ENCODE measurements at regions not wholly inside any gene's neighbourhood (a gene's known extent, or its start where the extent isn't known, plus 50 kb on each side); places are given as distances from the start of the nearest gene placed in this dataset.

DNA sequence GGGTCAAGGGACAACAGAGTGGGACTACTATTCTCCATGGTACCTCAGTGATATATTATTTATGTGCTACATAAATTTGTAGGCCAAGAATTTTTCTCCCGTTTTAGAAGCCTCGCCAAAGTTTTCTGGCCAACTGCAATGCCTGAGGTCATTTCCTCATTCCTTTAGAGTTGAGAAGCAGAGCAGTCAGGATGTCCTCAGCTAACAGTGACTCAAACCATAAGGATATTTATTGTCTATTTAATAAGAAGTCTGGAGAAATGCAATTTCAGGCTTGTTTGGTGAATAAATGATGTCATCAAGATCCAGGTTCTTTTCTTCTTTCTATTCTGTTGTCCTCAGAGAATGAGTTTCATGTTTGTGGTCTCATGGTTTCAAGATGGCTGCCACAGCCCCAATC lies 91.0 kb downstream of the ADCYAP1 start:
- Histone ChIP-seq H3K27me3 (ENCODE audit: insufficient read depth) (no peaks in the 10 kb centered on the region), H4K20me1 (ENCODE audit: insufficient read depth) (no peaks in the 10 kb centered on the region), H3K79me2 (ENCODE audit: insufficient read depth) (no peaks in the 10 kb centered on the region), H3K27ac (ENCODE audit: low read depth in 2 of 2, low read length in 1 of 2) (no peak overlapping the region), H2AFZ (ENCODE audit: low read depth) (no peak overlapping the region), H3K9me3 (no peaks in the 10 kb centered on the region), H3K4me2 (no peak overlapping the region), H3K4me1 (ENCODE audit: control insufficient read depth in 1 of 2, insufficient read depth in 2 of 2, low read depth in 1 of 2, low read length in 1 of 2) (no peaks in the 10 kb centered on the region), H3F3A (replicated peaks; ENCODE audit: insufficient read depth) (peaks cover 3% of the 10 kb centered on the region), H3K9me2 (no peaks in the 10 kb centered on the region), H3K9ac (no peak overlapping the region), H3K4me3 (ENCODE audit: low read depth in 2 of 2, low read length in 1 of 2) (no peak overlapping the region), H3K36me3 (replicated peaks in 1 of 2; ENCODE audit: control insufficient read depth in 1 of 2, insufficient read depth in 2 of 2, low read length in 1 of 2) (no peaks in the 10 kb centered on the region)
- CTCF ChIA-PET: no interaction called here
- no peak for TF ChIP-seq MEF2A (IDR thresholded peaks at IDR 0.05; ENCODE audit: borderline replicate concordance, low read depth)
- TF ChIP-seq, protein P1, sequence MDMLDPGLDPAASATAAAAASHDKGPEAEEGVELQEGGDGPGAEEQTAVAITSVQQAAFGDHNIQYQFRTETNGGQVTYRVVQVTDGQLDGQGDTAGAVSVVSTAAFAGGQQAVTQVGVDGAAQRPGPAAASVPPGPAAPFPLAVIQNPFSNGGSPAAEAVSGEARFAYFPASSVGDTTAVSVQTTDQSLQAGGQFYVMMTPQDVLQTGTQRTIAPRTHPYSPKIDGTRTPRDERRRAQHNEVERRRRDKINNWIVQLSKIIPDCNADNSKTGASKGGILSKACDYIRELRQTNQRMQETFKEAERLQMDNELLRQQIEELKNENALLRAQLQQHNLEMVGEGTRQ (IDR thresholded peaks at IDR 0.05; ENCODE audit: borderline replicate concordance, low read depth, low read length): no peak
- no peak for TF ChIP-seq RCOR1 (IDR thresholded peaks at IDR 0.05; ENCODE audit: low read length)
- TF ChIP-seq JUND (IDR thresholded peaks at IDR 0.05): no peak
- TF ChIP-seq, protein P2, sequence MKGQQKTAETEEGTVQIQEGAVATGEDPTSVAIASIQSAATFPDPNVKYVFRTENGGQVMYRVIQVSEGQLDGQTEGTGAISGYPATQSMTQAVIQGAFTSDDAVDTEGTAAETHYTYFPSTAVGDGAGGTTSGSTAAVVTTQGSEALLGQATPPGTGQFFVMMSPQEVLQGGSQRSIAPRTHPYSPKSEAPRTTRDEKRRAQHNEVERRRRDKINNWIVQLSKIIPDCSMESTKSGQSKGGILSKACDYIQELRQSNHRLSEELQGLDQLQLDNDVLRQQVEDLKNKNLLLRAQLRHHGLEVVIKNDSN (IDR thresholded peaks at IDR 0.05; ENCODE audit: borderline replicate concordance, low read depth): no peak
- TF ChIP-seq, protein P3, sequence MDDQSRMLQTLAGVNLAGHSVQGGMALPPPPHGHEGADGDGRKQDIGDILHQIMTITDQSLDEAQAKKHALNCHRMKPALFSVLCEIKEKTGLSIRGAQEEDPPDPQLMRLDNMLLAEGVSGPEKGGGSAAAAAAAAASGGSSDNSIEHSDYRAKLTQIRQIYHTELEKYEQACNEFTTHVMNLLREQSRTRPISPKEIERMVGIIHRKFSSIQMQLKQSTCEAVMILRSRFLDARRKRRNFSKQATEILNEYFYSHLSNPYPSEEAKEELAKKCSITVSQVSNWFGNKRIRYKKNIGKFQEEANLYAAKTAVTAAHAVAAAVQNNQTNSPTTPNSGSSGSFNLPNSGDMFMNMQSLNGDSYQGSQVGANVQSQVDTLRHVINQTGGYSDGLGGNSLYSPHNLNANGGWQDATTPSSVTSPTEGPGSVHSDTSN (IDR thresholded peaks at IDR 0.05): no peak
- TF ChIP-seq RAD21 (IDR thresholded peaks at IDR 0.05; ENCODE audit: low read length): no peak
- TF ChIP-seq, protein P4, sequence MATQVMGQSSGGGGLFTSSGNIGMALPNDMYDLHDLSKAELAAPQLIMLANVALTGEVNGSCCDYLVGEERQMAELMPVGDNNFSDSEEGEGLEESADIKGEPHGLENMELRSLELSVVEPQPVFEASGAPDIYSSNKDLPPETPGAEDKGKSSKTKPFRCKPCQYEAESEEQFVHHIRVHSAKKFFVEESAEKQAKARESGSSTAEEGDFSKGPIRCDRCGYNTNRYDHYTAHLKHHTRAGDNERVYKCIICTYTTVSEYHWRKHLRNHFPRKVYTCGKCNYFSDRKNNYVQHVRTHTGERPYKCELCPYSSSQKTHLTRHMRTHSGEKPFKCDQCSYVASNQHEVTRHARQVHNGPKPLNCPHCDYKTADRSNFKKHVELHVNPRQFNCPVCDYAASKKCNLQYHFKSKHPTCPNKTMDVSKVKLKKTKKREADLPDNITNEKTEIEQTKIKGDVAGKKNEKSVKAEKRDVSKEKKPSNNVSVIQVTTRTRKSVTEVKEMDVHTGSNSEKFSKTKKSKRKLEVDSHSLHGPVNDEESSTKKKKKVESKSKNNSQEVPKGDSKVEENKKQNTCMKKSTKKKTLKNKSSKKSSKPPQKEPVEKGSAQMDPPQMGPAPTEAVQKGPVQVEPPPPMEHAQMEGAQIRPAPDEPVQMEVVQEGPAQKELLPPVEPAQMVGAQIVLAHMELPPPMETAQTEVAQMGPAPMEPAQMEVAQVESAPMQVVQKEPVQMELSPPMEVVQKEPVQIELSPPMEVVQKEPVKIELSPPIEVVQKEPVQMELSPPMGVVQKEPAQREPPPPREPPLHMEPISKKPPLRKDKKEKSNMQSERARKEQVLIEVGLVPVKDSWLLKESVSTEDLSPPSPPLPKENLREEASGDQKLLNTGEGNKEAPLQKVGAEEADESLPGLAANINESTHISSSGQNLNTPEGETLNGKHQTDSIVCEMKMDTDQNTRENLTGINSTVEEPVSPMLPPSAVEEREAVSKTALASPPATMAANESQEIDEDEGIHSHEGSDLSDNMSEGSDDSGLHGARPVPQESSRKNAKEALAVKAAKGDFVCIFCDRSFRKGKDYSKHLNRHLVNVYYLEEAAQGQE (IDR thresholded peaks at IDR 0.05; ENCODE audit: low read depth, low read length): no peak
- TF ChIP-seq GABPA (IDR thresholded peaks at IDR 0.05; ENCODE audit: low read depth): no peak
- no peak for TF ChIP-seq TEAD4 (IDR thresholded peaks at IDR 0.05; ENCODE audit: borderline replicate concordance, insufficient read depth)
- TF ChIP-seq, protein P5, sequence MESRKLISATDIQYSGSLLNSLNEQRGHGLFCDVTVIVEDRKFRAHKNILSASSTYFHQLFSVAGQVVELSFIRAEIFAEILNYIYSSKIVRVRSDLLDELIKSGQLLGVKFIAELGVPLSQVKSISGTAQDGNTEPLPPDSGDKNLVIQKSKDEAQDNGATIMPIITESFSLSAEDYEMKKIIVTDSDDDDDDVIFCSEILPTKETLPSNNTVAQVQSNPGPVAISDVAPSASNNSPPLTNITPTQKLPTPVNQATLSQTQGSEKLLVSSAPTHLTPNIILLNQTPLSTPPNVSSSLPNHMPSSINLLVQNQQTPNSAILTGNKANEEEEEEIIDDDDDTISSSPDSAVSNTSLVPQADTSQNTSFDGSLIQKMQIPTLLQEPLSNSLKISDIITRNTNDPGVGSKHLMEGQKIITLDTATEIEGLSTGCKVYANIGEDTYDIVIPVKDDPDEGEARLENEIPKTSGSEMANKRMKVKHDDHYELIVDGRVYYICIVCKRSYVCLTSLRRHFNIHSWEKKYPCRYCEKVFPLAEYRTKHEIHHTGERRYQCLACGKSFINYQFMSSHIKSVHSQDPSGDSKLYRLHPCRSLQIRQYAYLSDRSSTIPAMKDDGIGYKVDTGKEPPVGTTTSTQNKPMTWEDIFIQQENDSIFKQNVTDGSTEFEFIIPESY (IDR thresholded peaks at IDR 0.05; ENCODE audit: borderline replicate concordance, low read depth): no peak
- no peak for TF ChIP-seq MXI1 (IDR thresholded peaks at IDR 0.05; ENCODE audit: low read depth, low read length)
- TF ChIP-seq POLR2AphosphoS5 (IDR thresholded peaks at IDR 0.05; ENCODE audit: low read depth, low read length): no peak
- TF ChIP-seq, protein P6, sequence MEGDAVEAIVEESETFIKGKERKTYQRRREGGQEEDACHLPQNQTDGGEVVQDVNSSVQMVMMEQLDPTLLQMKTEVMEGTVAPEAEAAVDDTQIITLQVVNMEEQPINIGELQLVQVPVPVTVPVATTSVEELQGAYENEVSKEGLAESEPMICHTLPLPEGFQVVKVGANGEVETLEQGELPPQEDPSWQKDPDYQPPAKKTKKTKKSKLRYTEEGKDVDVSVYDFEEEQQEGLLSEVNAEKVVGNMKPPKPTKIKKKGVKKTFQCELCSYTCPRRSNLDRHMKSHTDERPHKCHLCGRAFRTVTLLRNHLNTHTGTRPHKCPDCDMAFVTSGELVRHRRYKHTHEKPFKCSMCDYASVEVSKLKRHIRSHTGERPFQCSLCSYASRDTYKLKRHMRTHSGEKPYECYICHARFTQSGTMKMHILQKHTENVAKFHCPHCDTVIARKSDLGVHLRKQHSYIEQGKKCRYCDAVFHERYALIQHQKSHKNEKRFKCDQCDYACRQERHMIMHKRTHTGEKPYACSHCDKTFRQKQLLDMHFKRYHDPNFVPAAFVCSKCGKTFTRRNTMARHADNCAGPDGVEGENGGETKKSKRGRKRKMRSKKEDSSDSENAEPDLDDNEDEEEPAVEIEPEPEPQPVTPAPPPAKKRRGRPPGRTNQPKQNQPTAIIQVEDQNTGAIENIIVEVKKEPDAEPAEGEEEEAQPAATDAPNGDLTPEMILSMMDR (IDR thresholded peaks at IDR 0.05): no peak
- no peak for TF ChIP-seq CHD2 (IDR thresholded peaks at IDR 0.05; ENCODE audit: low read length, partially characterized antibody)
- no peak for TF ChIP-seq FOXM1 (IDR thresholded peaks at IDR 0.05; ENCODE audit: low read depth)
- 9% methylated on average over 2 of the region's 2 CpGs for WGBS (ENCODE audit: low lambda C conversion rate)
- no peak for DNase-seq
- POLR2A ChIA-PET: no interaction called here

All from SK-N-SH (cell line).